GM21381 (cell line): ENCODE measurements at regions not wholly inside any gene's neighbourhood (a gene's known extent, or its start where the extent isn't known, plus 50 kb on each side); places are given as distances from the start of the nearest gene placed in this dataset.

Source experiments
- ATAC-seq: cut with Tn5 transposase; IDR thresholded peaks from one replicate; pipeline ENCODE4 v1.9.1; 2021; ENCODE audit warnings: mild to moderate bottlenecking, moderate library complexity; ENCODE audit not compliant: unreplicated experiment

- no peak for ATAC-seq
These were observed 77.6 kb upstream of the MOCS1 start for GRCh38 chr6:40011844-40012243.

- ATAC-seq = no peak
These were observed 66.8 kb upstream of the MOCS1 start for GRCh38 chr6:40000964-40001515.

- no peak for ATAC-seq
These were observed 65.0 kb upstream of the MOCS1 start for GRCh38 chr6:39999006-39999867.

GRCh38 chr6:39998126-39998525, 63.9 kb upstream of the MOCS1 start:
- no peak for ATAC-seq

GRCh38 chr6:39997101-39997635, 62.9 kb upstream of the MOCS1 start:
- ATAC-seq = no peak

- ATAC-seq = no peak
These were observed 61.4 kb upstream of the MOCS1 start for GRCh38 chr6:39995633-39996032.

- no peak for ATAC-seq
These were observed 58.8 kb upstream of the MOCS1 start for GRCh38 chr6:39992861-39993622.
